ENCODE measurements at regions not wholly inside any gene's neighbourhood (a gene's known extent, or its start where the extent isn't known, plus 50 kb on each side); places are given as distances from the start of the nearest gene placed in this dataset.

GRCh38 chr18:38664929-38665328, 1099.3 kb upstream of the CELF4 start:
- H3K4me3 ChIP-seq, result no peak overlapping the region
- no peaks in the 10 kb centered on the region for H3K4me1 ChIP-seq
- 69% methylated on average over 1 of the region's 1 CpG for WGBS
- no peaks in the 10 kb centered on the region for H3K9me3 ChIP-seq
- no peak for DNase-seq (ENCODE audit: low spot score in 2 of 2)
- H3K27ac ChIP-seq, result no peak overlapping the region
- TF ChIP-seq POLR2AphosphoS5 (IDR thresholded peaks at IDR 0.05) (no peak), POLR2A (IDR thresholded peaks at IDR 0.05) (no peak), CTCF (IDR thresholded peaks at IDR 0.05) (no peak), EP300 (IDR thresholded peaks at IDR 0.05) (no peak)
- no peaks in the 10 kb centered on the region for H3K36me3 ChIP-seq
- H3K27me3 ChIP-seq, result no peaks in the 10 kb centered on the region

DNA sequence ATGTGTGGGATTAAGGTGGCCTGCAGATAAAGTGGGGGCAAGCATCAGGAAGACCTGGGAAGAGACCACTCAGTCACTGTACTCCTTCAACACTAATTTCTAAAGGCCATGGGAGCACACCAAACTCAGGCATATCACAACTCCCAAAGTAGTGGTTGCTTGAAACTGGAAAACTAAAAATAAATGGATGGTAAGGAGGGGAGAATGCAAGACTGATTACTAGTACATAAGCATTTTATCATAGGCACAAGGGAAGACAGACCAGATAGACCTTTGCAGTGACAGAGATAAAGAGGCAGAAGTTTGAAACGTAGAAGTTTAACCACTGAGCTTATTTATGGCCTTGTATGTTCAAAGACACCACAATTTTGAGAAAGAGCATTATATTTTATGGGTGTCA, 1098.1 kb upstream of the CELF4 start:
- 82% methylated on average over 1 of the region's 1 CpG for WGBS

GRCh38 chr18:38663270-38663669, 1097.7 kb upstream of the CELF4 start:
- H3K4me3 ChIP-seq, result no peak overlapping the region
- no peak overlapping the region for H3K27ac ChIP-seq
- H3K36me3 ChIP-seq, result no peaks in the 10 kb centered on the region
- H3K9me3 ChIP-seq, result no peaks in the 10 kb centered on the region
- no peaks in the 10 kb centered on the region for H3K4me1 ChIP-seq
- no peak for TF ChIP-seq CTCF (IDR thresholded peaks at IDR 0.05)
- no peak for TF ChIP-seq EP300 (IDR thresholded peaks at IDR 0.05)
- no peak for TF ChIP-seq POLR2AphosphoS5 (IDR thresholded peaks at IDR 0.05)
- no peak for TF ChIP-seq POLR2A (IDR thresholded peaks at IDR 0.05)
- no peak for DNase-seq (ENCODE audit: low spot score in 2 of 2)
- no peaks in the 10 kb centered on the region for H3K27me3 ChIP-seq

More for the DNA sequence above, 1098.1 kb upstream of the CELF4 start:
- Histone ChIP-seq H3K36me3 (no peaks in the 10 kb centered on the region), H3K4me3 (no peak overlapping the region), H3K9me3 (no peaks in the 10 kb centered on the region), H3K27me3 (no peaks in the 10 kb centered on the region), H3K4me1 (no peaks in the 10 kb centered on the region), H3K27ac (no peak overlapping the region)
- DNase-seq (ENCODE audit: low spot score in 2 of 2), result no peak
- TF ChIP-seq POLR2AphosphoS5 (IDR thresholded peaks at IDR 0.05) (no peak), CTCF (IDR thresholded peaks at IDR 0.05) (no peak), EP300 (IDR thresholded peaks at IDR 0.05) (no peak), POLR2A (IDR thresholded peaks at IDR 0.05) (no peak)

DNA sequence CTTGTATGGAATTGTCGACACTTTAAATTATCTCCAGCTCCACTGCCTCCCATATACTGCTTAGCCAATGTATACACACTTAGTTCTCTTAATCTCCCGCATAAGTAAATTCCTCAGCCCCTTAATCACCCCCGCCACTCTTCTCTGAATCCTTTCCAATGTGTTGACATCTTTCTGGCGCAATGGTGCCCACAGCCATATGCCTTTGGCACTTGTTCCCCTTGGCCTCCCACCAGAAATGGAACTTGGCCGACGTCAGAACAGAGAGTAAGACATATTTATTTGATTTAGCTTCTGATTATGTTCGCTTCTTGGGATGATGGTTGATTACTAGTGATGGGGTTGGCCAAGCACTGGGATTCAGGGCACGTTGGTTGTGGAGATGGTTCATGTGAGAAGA, 1089.3 kb upstream of the CELF4 start:
- DNase-seq (ENCODE audit: low spot score in 2 of 2), result no peak
- Histone ChIP-seq H3K36me3 (no peaks in the 10 kb centered on the region), H3K9me3 (no peaks in the 10 kb centered on the region), H3K27me3 (no peaks in the 10 kb centered on the region), H3K4me1 (no peaks in the 10 kb centered on the region), H3K4me3 (no peak overlapping the region), H3K27ac (no peak overlapping the region)
- no peak for TF ChIP-seq POLR2A (IDR thresholded peaks at IDR 0.05)
- TF ChIP-seq EP300 (IDR thresholded peaks at IDR 0.05), result no peak
- TF ChIP-seq POLR2AphosphoS5 (IDR thresholded peaks at IDR 0.05), result no peak
- TF ChIP-seq CTCF (IDR thresholded peaks at IDR 0.05), result no peak
- WGBS, result 46% methylated on average over 8 of the region's 8 CpGs

GRCh38 chr18:38651736-38652135, 1086.1 kb upstream of the CELF4 start:
- no peak for TF ChIP-seq POLR2A (IDR thresholded peaks at IDR 0.05)
- no peak for TF ChIP-seq POLR2AphosphoS5 (IDR thresholded peaks at IDR 0.05)
- no peak for TF ChIP-seq EP300 (IDR thresholded peaks at IDR 0.05)
- no peak for TF ChIP-seq CTCF (IDR thresholded peaks at IDR 0.05)
- no peak overlapping the region for H3K27ac ChIP-seq
- no peaks in the 10 kb centered on the region for H3K4me1 ChIP-seq
- no peaks in the 10 kb centered on the region for H3K27me3 ChIP-seq
- no peak overlapping the region for H3K4me3 ChIP-seq
- 92% methylated on average over 4 of the region's 4 CpGs for whole genome bisulfite sequencing
- no peaks in the 10 kb centered on the region for H3K9me3 ChIP-seq
- no peak for DNase-seq (ENCODE audit: low spot score in 2 of 2)
- H3K36me3 ChIP-seq, result no peaks in the 10 kb centered on the region
